PC-3 (cell line): ENCODE measurements at regions not wholly inside any gene's neighbourhood (a gene's known extent, or its start where the extent isn't known, plus 50 kb on each side); places are given as distances from the start of the nearest gene placed in this dataset.
"Not testable (repeated sequence)": the region's sequence is repeated elsewhere in the genome, so short reads cannot be mapped to it uniquely, and the experiment has no call there.

Experiments used
- ATAC-seq: fragments of 200-7000 bp; cut with Tn5 transposase; 2 replicates; pipeline ENCODE4 v1.9.1; 2020; ENCODE audit warnings: mild to moderate bottlenecking, moderate library complexity
- BruUV-seq: library from RNA; stranded (reverse); fragments of 400-500 nt; replicated peaks from 2 replicates; lab custom pipeline; 2021; lab: Mats Ljungman, UMichigan
- CTCF ChIA-PET: fragments of 300-600 bp; sonication (Branson Sonifier 250); formaldehyde crosslinking; loops from one replicate; lab custom pipeline; 2022; ENCODE audit warnings: antibody characterized with exemption; lab: Charles Lee
- POLR2A ChIA-PET: fragments of 300-600 bp; sonication (Branson Sonifier 250); formaldehyde crosslinking; loops from one replicate; lab custom pipeline; 2022; ENCODE audit warnings: antibody characterized with exemption; ENCODE audit not compliant: unreplicated experiment; lab: Charles Lee
- DNase-seq: peaks from one replicate; pipeline ENCODE4 v3.0.0-alpha.2; 2015
- H2AFZ ChIP-seq: fragments of 300-600 bp; sonication (generic); 2 replicates; pipeline ENCODE4 v1.6.0; 2016; ENCODE audit warnings: antibody characterized with exemption, low read length
- H3F3A ChIP-seq: fragments of 300-600 bp; sonication (generic); one replicate; pipeline ENCODE4 v1.6.0; 2017; ENCODE audit warnings: antibody characterized with exemption, low read length, control low read depth, mild to moderate bottlenecking; ENCODE audit not compliant: unreplicated experiment
- H3K27ac ChIP-seq: fragments of 300-600 bp; sonication (generic); 2 replicates; pipeline ENCODE4 v1.5.1; 2016; ENCODE audit warnings: mild to moderate bottlenecking, low read length
- H3K27me3 ChIP-seq: fragments of 300-600 bp; sonication (generic); 2 replicates; pipeline ENCODE4 v1.6.1; 2016; ENCODE audit warnings: low read length, mixed read lengths
- H3K36me3 ChIP-seq: fragments of 300-600 bp; sonication (generic); 2 replicates; pipeline ENCODE4 v1.6.1; 2016; ENCODE audit warnings: low read depth, mixed run types, low read length, mixed read lengths
- H3K4me1 ChIP-seq: fragments of 300-600 bp; sonication (generic); 2 replicates; pipeline ENCODE4 v1.5.1; 2016; ENCODE audit warnings: low read length; ENCODE audit not compliant: insufficient read depth
- H3K4me2 ChIP-seq: fragments of 300-600 bp; sonication (generic); 2 replicates; pipeline ENCODE4 v1.6.0; 2016; ENCODE audit warnings: low read length
- H3K4me3 ChIP-seq: fragments of 300-600 bp; sonication (generic); 2 replicates; pipeline ENCODE4 v1.5.1; 2016; ENCODE audit warnings: mild to moderate bottlenecking, low read length, mixed read lengths
- H3K79me2 ChIP-seq: fragments of 300-600 bp; sonication (generic); 2 replicates; pipeline ENCODE4 v1.6.1; 2017; ENCODE audit warnings: low read length, mixed read lengths
- H3K9ac ChIP-seq: fragments of 300-600 bp; sonication (generic); 2 replicates; pipeline ENCODE4 v1.6.0; 2016; ENCODE audit warnings: mild to moderate bottlenecking, low read length
- H3K9me2 ChIP-seq: fragments of 300-600 bp; sonication (generic); replicated peaks from 2 replicates; pipeline ENCODE4 v1.6.1; 2016; ENCODE audit warnings: mixed run types, low read length, mixed read lengths
- H3K9me3 ChIP-seq: fragments of 300-600 bp; sonication (generic); 2 replicates; pipeline ENCODE4 v1.6.1; 2016; ENCODE audit warnings: low read length, mixed read lengths
- H4K20me1 ChIP-seq: fragments of 300-600 bp; sonication (generic); 2 replicates; pipeline ENCODE4 v1.6.1; 2016; ENCODE audit warnings: low read length, mixed read lengths
- EZH2 ChIP-seq: fragments of 300-600 bp; sonication (generic); IDR thresholded peaks from one replicate; pipeline ENCODE4 v1.6.1; 2017; ENCODE audit warnings: antibody characterized with exemption, mild to moderate bottlenecking, low read length; ENCODE audit not compliant: unreplicated experiment
- intact Hi-C: fragments of 100-400 bp; cut with micrococcal nuclease; formaldehyde crosslinking; loops from 2 replicates; pipeline ENCODE4 v1.9.0; 2023
- TF ChIP-seq, protein P1 (sequence below): fragments of 300-600 bp; sonication (generic); conservative IDR thresholded peaks from 2 replicates; pipeline ENCODE4 v1.5.1; 2017; ENCODE audit warnings: antibody characterized with exemption, low read depth, mild to moderate bottlenecking, low read length

DNA sequence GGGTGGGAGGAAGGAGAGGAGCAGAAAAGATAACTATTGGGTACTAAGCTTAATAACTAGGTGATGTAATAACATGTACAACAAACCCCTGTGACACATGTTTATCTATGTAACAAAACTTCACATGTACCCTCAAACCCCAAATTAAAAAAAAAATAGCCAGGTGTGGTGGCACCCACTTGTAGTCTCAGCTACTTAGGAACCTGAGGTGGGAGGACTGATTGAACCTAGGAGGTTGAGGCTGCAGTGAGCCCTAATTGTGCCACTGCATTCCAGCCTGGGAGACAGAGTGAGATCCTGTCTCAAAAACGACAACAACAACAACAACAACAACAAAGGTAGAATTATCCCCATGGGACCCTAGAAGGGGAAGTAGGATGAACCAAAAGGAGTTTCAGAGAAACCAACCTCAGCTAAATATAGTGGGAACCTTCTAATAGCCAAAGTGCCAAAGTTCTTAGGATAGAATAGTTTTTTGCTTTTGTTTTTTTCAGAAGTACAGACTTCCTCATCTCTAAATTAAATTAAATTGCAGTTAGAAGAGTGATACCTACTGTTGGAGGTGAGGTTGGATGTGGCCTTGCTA, 67.9 kb upstream of the MEGF10 start:
- H3K9ac ChIP-seq, H3K27me3 ChIP-seq, H3K9me3 ChIP-seq, H3K27ac ChIP-seq, POLR2A ChIA-PET, H3K36me3 ChIP-seq, CTCF ChIA-PET, H4K20me1 ChIP-seq, H3K4me2 ChIP-seq, intact Hi-C loops, H2AFZ ChIP-seq, H3K79me2 ChIP-seq, H3F3A ChIP-seq, DNase-seq, BruUV-seq, H3K9me2 ChIP-seq, H3K4me1 ChIP-seq, H3K4me3 ChIP-seq, ATAC-seq: not testable (repeated sequence)

DNA sequence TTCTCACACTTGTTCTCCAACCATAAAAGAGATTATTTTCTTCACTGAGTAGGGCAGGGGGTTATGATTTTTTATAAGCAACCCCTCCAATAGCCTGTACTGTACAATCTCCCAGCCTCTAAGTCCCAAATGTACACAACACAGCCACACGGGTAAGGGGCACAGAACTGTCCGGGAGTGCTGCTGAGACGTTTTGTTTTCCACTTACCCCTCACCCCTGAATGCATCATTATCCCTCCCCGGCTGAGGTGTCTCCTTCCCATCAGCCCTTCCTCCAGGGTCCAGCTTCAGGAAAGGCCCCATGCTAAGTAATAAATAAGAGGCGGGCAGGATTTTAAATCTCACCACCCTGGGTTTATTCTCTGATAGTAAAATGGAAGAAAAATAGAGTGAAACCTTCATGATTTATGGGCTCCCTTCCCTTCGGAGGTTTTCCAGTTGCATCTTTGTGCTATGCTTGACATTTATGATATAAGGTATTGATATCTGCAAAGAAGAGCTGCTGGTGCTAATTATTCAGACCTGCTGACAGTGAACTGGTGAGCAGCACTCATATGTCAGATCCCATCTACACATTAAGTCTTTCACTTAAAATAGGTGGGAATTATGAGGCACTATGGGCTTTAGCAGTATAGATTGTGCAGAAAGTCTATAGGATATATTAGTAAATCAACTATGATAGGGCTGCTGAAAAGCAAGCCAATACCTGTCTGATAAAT, 67.2 kb upstream of the MEGF10 start:
- DNase-seq (no peak), ATAC-seq (no peak)
- Histone ChIP-seq H3K27me3 (no peaks in the 10 kb centered on the region), H3K4me2 (no peak overlapping the region), H4K20me1 (no peaks in the 10 kb centered on the region), H3K4me1 (no peaks in the 10 kb centered on the region), H3K9me3 (no peaks in the 10 kb centered on the region), H3K9me2 (no peaks in the 10 kb centered on the region), H3K9ac (no peak overlapping the region), H3K36me3 (no peaks in the 10 kb centered on the region), H2AFZ (no peak overlapping the region), H3K27ac (no peak overlapping the region), H3K79me2 (no peaks in the 10 kb centered on the region), H3K4me3 (no peak overlapping the region), H3F3A (no peaks in the 10 kb centered on the region)
- POLR2A ChIA-PET, result no interaction called here
- intact Hi-C loops, result no loop called here
- TF ChIP-seq, protein P1, sequence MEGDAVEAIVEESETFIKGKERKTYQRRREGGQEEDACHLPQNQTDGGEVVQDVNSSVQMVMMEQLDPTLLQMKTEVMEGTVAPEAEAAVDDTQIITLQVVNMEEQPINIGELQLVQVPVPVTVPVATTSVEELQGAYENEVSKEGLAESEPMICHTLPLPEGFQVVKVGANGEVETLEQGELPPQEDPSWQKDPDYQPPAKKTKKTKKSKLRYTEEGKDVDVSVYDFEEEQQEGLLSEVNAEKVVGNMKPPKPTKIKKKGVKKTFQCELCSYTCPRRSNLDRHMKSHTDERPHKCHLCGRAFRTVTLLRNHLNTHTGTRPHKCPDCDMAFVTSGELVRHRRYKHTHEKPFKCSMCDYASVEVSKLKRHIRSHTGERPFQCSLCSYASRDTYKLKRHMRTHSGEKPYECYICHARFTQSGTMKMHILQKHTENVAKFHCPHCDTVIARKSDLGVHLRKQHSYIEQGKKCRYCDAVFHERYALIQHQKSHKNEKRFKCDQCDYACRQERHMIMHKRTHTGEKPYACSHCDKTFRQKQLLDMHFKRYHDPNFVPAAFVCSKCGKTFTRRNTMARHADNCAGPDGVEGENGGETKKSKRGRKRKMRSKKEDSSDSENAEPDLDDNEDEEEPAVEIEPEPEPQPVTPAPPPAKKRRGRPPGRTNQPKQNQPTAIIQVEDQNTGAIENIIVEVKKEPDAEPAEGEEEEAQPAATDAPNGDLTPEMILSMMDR, result no peak
- CTCF ChIA-PET, result no interaction called here
- no TSS peak for BruUV-seq

DNA sequence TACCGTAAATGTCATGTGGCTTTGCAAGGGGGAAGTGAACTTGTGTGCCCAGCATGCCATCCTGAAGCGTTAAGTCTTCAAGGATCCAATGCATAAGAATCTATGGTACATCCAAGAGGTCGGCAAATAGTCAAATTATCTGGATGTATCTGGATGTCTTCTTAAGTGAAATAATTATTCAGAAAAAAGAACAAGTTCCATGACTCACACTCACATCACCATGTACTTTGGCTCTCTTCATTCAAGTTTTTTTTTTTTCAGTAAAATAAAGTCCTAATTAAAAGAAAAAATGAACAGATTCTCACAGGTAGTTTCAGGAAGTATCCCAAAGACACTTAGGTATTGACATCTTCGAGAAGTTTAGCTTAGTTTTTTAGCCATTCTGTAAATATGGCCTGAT, 62.7 kb upstream of the MEGF10 start:
- CTCF ChIA-PET, result interaction anchor here (0.5 kb wide), 1 partner anchor 450 kb away, joined by 8 read pairs; no protein-coding TSS in a partner anchor
- Histone ChIP-seq H3K27ac (no peak overlapping the region), H3K4me1 (no peaks in the 10 kb centered on the region), H3K4me3 (no peak overlapping the region), H3F3A (no peaks in the 10 kb centered on the region), H3K36me3 (no peaks in the 10 kb centered on the region), H3K9me2 (no peaks in the 10 kb centered on the region), H2AFZ (no peak overlapping the region), H3K27me3 (no peaks in the 10 kb centered on the region), H3K9me3 (no peaks in the 10 kb centered on the region), H3K4me2 (no peak overlapping the region), H3K79me2 (no peaks in the 10 kb centered on the region), H4K20me1 (no peaks in the 10 kb centered on the region), H3K9ac (no peak overlapping the region)
- DNase-seq, result peak; percentile 19
- POLR2A ChIA-PET, result no interaction called here
- no peak for ATAC-seq
- no peak for TF ChIP-seq EZH2
- BruUV-seq, result no TSS peak
- intact Hi-C loops, result no loop called here
